Neural cell (in vitro differentiated cells): ENCODE measurements at regions not wholly inside any gene's neighbourhood (a gene's known extent, or its start where the extent isn't known, plus 50 kb on each side); places are given as distances from the start of the nearest gene placed in this dataset.

Experiments used
- MXI1 ChIP-seq: fragments of 450-650 bp; conservative IDR thresholded peaks from 2 replicates; pipeline ENCODE4 v1.6.1; 2014; ENCODE audit warnings: antibody characterized with exemption, mild to moderate bottlenecking; ENCODE audit not compliant: poor library complexity, severe bottlenecking
- POLR2AphosphoS5 ChIP-seq: IDR thresholded peaks from 2 replicates; pipeline ENCODE4 v1.6.1; 2012

DNA sequence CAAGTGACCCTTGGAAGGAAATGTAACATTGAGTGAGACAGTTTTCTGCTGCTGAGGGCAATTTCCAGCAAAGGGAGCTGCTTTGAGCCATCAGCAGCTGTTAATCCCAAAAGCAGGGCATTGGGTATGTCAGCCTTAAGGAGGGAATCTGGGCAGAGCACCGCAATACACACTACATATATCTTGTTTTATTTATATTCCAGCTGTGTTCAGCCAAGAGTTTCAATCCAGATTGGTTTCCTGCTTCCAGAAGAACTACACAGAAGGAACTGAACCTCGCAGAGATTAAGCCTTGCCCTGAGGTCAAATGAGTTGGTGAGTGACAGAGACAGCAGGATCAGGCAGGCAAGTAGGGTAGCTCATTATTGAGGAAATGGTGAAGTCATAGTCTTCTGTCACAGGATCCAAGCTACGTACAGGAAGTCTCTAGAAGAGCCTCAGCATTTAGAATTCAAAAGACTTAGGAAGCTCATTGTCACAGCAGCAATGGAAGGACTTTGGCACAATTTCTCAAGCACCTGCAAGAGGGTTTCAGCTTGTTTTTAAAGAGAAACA lies 109.9 kb upstream of the HEY2 start:
- no peak for TF ChIP-seq POLR2AphosphoS5
- TF ChIP-seq MXI1, result no peak
